Kidney (tissue), 13 donors: ENCODE measurements at regions not wholly inside any gene's neighbourhood (a gene's known extent, or its start where the extent isn't known, plus 50 kb on each side); places are given as distances from the start of the nearest gene placed in this dataset.

Experiments
- DNase-seq, 5 donors: peaks; one replicate each; pipeline ENCODE4 v3.0.0-alpha.2; 2013 to 2020
- FAIRE-seq: peaks from 2 replicates; lab custom pipeline; 2012; peaks lifted over from hg19 to GRCh38; lab: Jason Lieb, UNC
- H3K27ac ChIP-seq, 2 donors: one replicate each; pipeline ENCODE4 v1.7.0; 2013; ENCODE audit warnings: low read depth in 2 of 2, low read length in 2 of 2, inconsistent platforms in 1 of 2
- H3K27me3 ChIP-seq: one replicate; pipeline ENCODE4 v1.7.1; 2013; ENCODE audit warnings: low read length, inconsistent platforms; ENCODE audit not compliant: control insufficient read depth, insufficient read depth
- H3K36me3 ChIP-seq, 3 donors: one replicate each; pipeline versions ENCODE4 v1.7.0 to v1.7.1; 2013; ENCODE audit warnings: low read length in 3 of 3, control low read depth in 1 of 3, inconsistent platforms in 1 of 3; ENCODE audit not compliant: insufficient read depth in 3 of 3, control insufficient read depth in 2 of 3
- H3K4me1 ChIP-seq, 3 donors: one replicate each; pipeline versions ENCODE4 v1.7.0 to v1.7.1; 2013; ENCODE audit warnings: low read length in 3 of 3, inconsistent platforms in 1 of 3, low read depth in 1 of 3; ENCODE audit not compliant: control insufficient read depth in 2 of 3, insufficient read depth in 2 of 3
- H3K4me3 ChIP-seq, 3 donors: one replicate each; pipeline versions ENCODE4 v1.7.0 to v1.8.1; 2013; ENCODE audit warnings: low read length in 3 of 3, control low read depth in 1 of 3, inconsistent platforms in 1 of 3
- H3K9ac ChIP-seq, 3 donors: one replicate each; pipeline versions ENCODE4 v1.7.0 to v1.7.1; 2013; ENCODE audit warnings: low read length in 3 of 3, control low read depth in 1 of 3, inconsistent platforms in 1 of 3
- H3K9me3 ChIP-seq, 3 donors: one replicate each; pipeline versions ENCODE4 v1.7.0 to v1.7.1; 2013; ENCODE audit warnings: low read length in 3 of 3, control low read depth in 1 of 3, inconsistent platforms in 1 of 3; ENCODE audit not compliant: control insufficient read depth in 2 of 3, insufficient read depth in 1 of 3
- CTCF ChIP-seq: IDR thresholded peaks from 3 replicates; pipeline ENCODE4 v1.5.1; 2012; ENCODE audit warnings: mild to moderate bottlenecking, moderate library complexity, borderline replicate concordance; ENCODE audit not compliant: insufficient read depth; ENCODE audit errors: extremely low read depth
- intact Hi-C: fragments of 100-400 bp; cut with DNase I; formaldehyde crosslinking; loops from one replicate; pipeline ENCODE4 v1.11.1; 2022
- donor health status: control.
- donor health status: control.
- donor health status: control.
- donor health status: control.
- donor health status: control.
- donor health status: DM: yes; HTN: yes; CAD: no.
- donor health status: Normal renal cell carcinoma (clear cell type).

- FAIRE-seq (no peak), DNase-seq (peak in 1 of 5 donors; percentile 69)
- Histone ChIP-seq H3K4me1 (peaks cover 0 to 11% (median 3%) of the 10 kb centered on the region in 3 donors), H3K36me3 (no peaks in the 10 kb centered on the region), H3K27ac (no peak overlapping the region), H3K9me3 (no peaks in the 10 kb centered on the region), H3K9ac (no peak overlapping the region), H3K27me3 (no peaks in the 10 kb centered on the region), H3K4me3 (no peak overlapping the region)
- intact Hi-C loops: no loop called here
- no peak for TF ChIP-seq CTCF
Observed at GRCh38 chr2:38181806-38182491, 106.0 kb upstream of the CYP1B1 start.

- no peak overlapping the region for H3K4me3 ChIP-seq
- no peak overlapping the region for H3K9ac ChIP-seq
- H3K27ac ChIP-seq: no peak overlapping the region
- peaks cover 0 to 11% (median 3%) of the 10 kb centered on the region in 3 donors for H3K4me1 ChIP-seq
- no peaks in the 10 kb centered on the region for H3K9me3 ChIP-seq
- FAIRE-seq (no peak), DNase-seq (no peak)
- no peaks in the 10 kb centered on the region for H3K27me3 ChIP-seq
- H3K36me3 ChIP-seq: no peaks in the 10 kb centered on the region
- TF ChIP-seq CTCF: no peak
- intact Hi-C loops: no loop called here
Observed at GRCh38 chr2:38180754-38181153, 104.8 kb upstream of the CYP1B1 start.

GRCh38 chr2:38178556-38179419 is 102.8 kb upstream of the CYP1B1 start:
- Histone ChIP-seq H3K27ac (peak overlapping the region in 1 of 2 donors; percentile 67), H3K9me3 (no peaks in the 10 kb centered on the region), H3K4me1 (peaks cover 0 to 17% (median 7%) of the 10 kb centered on the region in 3 donors), H3K9ac (no peak overlapping the region), H3K27me3 (no peaks in the 10 kb centered on the region), H3K4me3 (no peak overlapping the region), H3K36me3 (no peaks in the 10 kb centered on the region)
- DNase-seq (no peak), FAIRE-seq (no peak)
- intact Hi-C loops: no loop called here
- TF ChIP-seq CTCF: no peak
